Nephron (organoid): ENCODE measurements at regions not wholly inside any gene's neighbourhood (a gene's known extent, or its start where the extent isn't known, plus 50 kb on each side); places are given as distances from the start of the nearest gene placed in this dataset.

Experiments
- H3K27ac Mint-ChIP-seq, 3 experiments: 2 replicates each; pipeline ENCODE4 v1.8.0; 2020; ENCODE audit warnings: mixed read lengths in 3 of 3, mild to moderate bottlenecking in 2 of 3, moderate library complexity in 1 of 3
- H3K27me3 Mint-ChIP-seq: 2 replicates; pipeline ENCODE4 v1.8.0; 2021; ENCODE audit warnings: low read depth, mild to moderate bottlenecking, moderate library complexity, mixed read lengths
- H3K36me3 Mint-ChIP-seq: 2 replicates; pipeline ENCODE4 v1.8.0; 2020; ENCODE audit warnings: low read depth, mixed read lengths
- H3K4me1 Mint-ChIP-seq: 2 replicates; pipeline ENCODE4 v1.8.0; 2020; ENCODE audit warnings: mixed read lengths
- H3K4me3 Mint-ChIP-seq, 3 experiments: 2 replicates each; pipeline ENCODE4 v1.8.0; 2020; ENCODE audit warnings: mild to moderate bottlenecking in 3 of 3, mixed read lengths in 3 of 3, moderate library complexity in 2 of 3
- H3K9me3 Mint-ChIP-seq: 2 replicates; pipeline ENCODE4 v1.8.0; 2020; ENCODE audit warnings: mixed read lengths
- CTCF ChIP-seq, 3 experiments: fragments of 200-600 bp; sonication (generic); IDR thresholded peaks; one replicate each; pipeline ENCODE4 v1.5.0; 2021; ENCODE audit warnings: antibody characterized with exemption in 3 of 3; ENCODE audit not compliant: unreplicated experiment in 3 of 3

DNA sequence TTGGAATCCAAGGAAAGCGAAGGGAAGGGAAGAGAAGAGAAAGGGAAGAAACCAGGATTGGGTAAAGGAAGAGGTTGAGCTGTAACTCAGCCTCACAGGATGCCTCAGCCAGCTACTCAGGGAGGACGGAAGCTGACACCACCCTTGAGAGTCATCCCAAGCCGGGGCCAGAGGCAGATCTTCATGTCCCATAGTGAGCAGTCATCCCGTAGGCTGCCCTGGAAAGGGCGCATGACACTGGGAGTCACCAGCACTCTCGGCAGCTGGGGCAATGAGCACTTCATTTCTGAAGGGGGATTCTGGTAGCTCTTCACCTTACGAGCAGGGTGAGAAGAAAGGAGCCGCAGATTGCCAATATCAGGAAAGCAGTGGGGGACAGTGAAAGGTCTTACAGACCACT lies 60.1 kb upstream of the PCSK6 start:
- H3K4me3 Mint-ChIP-seq = no peak overlapping the region
- H3K4me1 Mint-ChIP-seq = peaks cover 6% of the 10 kb centered on the region
- H3K27me3 Mint-ChIP-seq = peaks cover 27% of the 10 kb centered on the region
- H3K9me3 Mint-ChIP-seq = peaks cover 9% of the 10 kb centered on the region
- H3K36me3 Mint-ChIP-seq = no peaks in the 10 kb centered on the region
- H3K27ac Mint-ChIP-seq = no peak overlapping the region
- no peak for TF ChIP-seq CTCF (IDR thresholded peaks at IDR 0.05; ENCODE audit: unreplicated experiment in 3 of 3)

DNA sequence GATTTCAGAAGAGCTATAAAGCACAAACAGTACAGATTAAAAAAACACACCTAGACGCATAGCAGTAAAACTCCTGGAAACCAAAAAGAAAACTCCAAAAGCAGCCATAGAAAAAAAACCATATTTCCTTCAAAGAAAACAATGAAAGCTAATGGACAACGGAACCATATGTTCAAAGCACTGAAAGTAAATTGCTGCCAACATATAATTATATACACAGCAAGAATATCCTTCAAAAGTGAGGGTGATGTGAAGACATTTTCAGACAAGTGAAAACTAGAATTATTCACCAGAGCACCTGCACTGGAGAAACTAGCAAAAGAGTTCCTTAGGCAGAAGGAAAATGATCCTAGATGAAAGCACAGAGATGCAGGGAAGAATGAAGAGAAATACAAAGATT lies 58.2 kb upstream of the PCSK6 start:
- Mint-ChIP-seq H3K4me1 (peaks cover 12% of the 10 kb centered on the region), H3K36me3 (no peaks in the 10 kb centered on the region), H3K4me3 (no peak overlapping the region), H3K9me3 (peaks cover 9% of the 10 kb centered on the region), H3K27ac (no peak overlapping the region), H3K27me3 (peaks cover 26% of the 10 kb centered on the region)
- no peak for TF ChIP-seq CTCF (IDR thresholded peaks at IDR 0.05; ENCODE audit: unreplicated experiment in 3 of 3)

GRCh38 chr15:101545548-101546505 lies 56.3 kb upstream of the PCSK6 start:
- H3K4me1 Mint-ChIP-seq = peaks cover 8% of the 10 kb centered on the region
- no peak for TF ChIP-seq CTCF (IDR thresholded peaks at IDR 0.05; ENCODE audit: unreplicated experiment in 3 of 3)
- no peak overlapping the region for H3K27ac Mint-ChIP-seq
- peaks cover 9% of the 10 kb centered on the region for H3K9me3 Mint-ChIP-seq
- H3K4me3 Mint-ChIP-seq = no peak overlapping the region
- no peaks in the 10 kb centered on the region for H3K36me3 Mint-ChIP-seq
- peaks cover 15% of the 10 kb centered on the region for H3K27me3 Mint-ChIP-seq

GRCh38 chr15:101544613-101544945 lies 55.1 kb upstream of the PCSK6 start:
- H3K4me1 Mint-ChIP-seq = peaks cover 6% of the 10 kb centered on the region
- peaks cover 9% of the 10 kb centered on the region for H3K9me3 Mint-ChIP-seq
- no peaks in the 10 kb centered on the region for H3K36me3 Mint-ChIP-seq
- H3K27ac Mint-ChIP-seq = no peak overlapping the region
- no peak for TF ChIP-seq CTCF (IDR thresholded peaks at IDR 0.05; ENCODE audit: unreplicated experiment in 3 of 3)
- H3K4me3 Mint-ChIP-seq = no peak overlapping the region
- peaks cover 7% of the 10 kb centered on the region for H3K27me3 Mint-ChIP-seq

DNA sequence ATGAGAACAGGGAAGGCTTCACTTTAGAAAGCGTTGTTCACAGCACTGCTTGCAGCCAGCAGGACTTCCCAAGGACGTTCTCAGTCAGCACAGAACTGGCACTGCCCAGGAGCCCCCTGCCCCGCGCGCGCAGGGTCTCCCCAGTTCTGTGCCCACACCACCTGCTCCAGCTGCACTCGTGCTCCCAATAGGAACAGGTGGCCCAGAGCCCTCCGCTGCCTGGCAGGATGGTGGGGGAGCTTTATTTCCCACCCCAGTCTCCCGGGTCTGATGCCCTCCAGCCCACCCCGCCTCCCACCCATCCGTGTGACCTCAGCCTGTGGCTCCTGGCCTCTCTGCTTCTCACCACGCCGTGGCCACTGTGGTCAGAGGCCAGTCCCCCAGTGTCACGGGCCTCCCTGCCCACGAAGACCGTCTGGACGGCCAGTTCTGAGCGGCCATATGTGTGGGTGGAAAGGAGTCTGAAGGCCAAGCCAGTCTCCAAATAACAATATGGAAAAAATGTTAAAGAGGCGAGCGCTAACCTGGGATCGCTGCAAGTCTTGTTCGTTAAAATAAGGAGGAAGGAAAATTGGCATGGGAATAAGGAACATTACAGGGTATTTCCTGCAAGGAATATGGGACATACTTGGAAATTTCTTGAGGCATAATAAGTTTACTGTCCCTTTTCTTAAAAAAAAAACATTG lies 54.6 kb upstream of the PCSK6 start:
- Mint-ChIP-seq H3K9me3 (peaks cover 9% of the 10 kb centered on the region), H3K36me3 (no peaks in the 10 kb centered on the region), H3K4me1 (peaks cover 6% of the 10 kb centered on the region), H3K4me3 (no peak overlapping the region), H3K27ac (no peak overlapping the region), H3K27me3 (peaks cover 7% of the 10 kb centered on the region)
- TF ChIP-seq CTCF (IDR thresholded peaks at IDR 0.05; ENCODE audit: unreplicated experiment in 3 of 3) = no peak
